DOHH2 (cell line): ENCODE measurements at regions not wholly inside any gene's neighbourhood (a gene's known extent, or its start where the extent isn't known, plus 50 kb on each side); places are given as distances from the start of the nearest gene placed in this dataset.

Experiments used
- EZH2phosphoT487 ChIP-seq: fragments of 200-600 bp; sonication (generic); IDR thresholded peaks from 2 replicates; pipeline ENCODE4 v1.6.1; 2017; ENCODE audit warnings: borderline replicate concordance, mild to moderate bottlenecking, antibody characterized with exemption, low read length, moderate library complexity, mixed read lengths
- TF ChIP-seq, protein P1 (sequence below): fragments of 200-600 bp; sonication (generic); IDR thresholded peaks from one replicate; pipeline ENCODE4 v1.5.1; 2014; ENCODE audit warnings: antibody characterized with exemption, mild to moderate bottlenecking, low read depth, low read length; ENCODE audit not compliant: poor library complexity, severe bottlenecking

DNA sequence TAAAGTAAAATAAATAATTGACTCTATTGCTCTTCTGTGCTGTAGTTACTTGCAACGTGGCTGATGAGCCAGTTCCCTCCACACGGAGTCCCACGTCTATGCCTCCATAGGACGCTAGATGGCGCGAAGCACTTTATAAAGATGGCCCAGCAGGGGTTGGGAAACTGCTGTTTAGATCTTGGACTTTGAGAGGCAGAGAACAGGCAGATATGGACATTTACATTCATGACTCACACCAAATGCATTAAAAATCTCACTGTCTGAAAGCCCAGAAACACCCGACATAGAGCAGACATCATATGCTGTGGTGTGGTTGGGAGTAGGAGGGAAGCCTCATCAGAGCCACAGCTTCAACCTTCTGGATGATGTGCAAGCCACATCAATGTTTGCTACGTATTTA, 643.1 kb upstream of the ARGLU1 start:
- TF ChIP-seq, protein P1, sequence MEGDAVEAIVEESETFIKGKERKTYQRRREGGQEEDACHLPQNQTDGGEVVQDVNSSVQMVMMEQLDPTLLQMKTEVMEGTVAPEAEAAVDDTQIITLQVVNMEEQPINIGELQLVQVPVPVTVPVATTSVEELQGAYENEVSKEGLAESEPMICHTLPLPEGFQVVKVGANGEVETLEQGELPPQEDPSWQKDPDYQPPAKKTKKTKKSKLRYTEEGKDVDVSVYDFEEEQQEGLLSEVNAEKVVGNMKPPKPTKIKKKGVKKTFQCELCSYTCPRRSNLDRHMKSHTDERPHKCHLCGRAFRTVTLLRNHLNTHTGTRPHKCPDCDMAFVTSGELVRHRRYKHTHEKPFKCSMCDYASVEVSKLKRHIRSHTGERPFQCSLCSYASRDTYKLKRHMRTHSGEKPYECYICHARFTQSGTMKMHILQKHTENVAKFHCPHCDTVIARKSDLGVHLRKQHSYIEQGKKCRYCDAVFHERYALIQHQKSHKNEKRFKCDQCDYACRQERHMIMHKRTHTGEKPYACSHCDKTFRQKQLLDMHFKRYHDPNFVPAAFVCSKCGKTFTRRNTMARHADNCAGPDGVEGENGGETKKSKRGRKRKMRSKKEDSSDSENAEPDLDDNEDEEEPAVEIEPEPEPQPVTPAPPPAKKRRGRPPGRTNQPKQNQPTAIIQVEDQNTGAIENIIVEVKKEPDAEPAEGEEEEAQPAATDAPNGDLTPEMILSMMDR, result peak; percentile 86
- no peak for TF ChIP-seq EZH2phosphoT487
